CD4-positive, alpha-beta T cell (primary cell): ENCODE measurements at regions not wholly inside any gene's neighbourhood (a gene's known extent, or its start where the extent isn't known, plus 50 kb on each side); places are given as distances from the start of the nearest gene placed in this dataset.

Experiments
- ATAC-seq: fragments of 200-7000 bp; cut with Tn5 transposase; one replicate; pipeline ENCODE4 v1.10.0; 2022; ENCODE audit warnings: mild to moderate bottlenecking; ENCODE audit not compliant: poor library complexity
- CTCF ChIA-PET: fragments of 350-600 bp; sonication (Branson Sonifier 250); formaldehyde crosslinking; loops from one replicate; lab custom pipeline; 2021; ENCODE audit warnings: antibody characterized with exemption, inconsistent platforms; lab: Charles Lee
- POLR2A ChIA-PET: fragments of 350-600 bp; sonication (Branson Sonifier 250); formaldehyde crosslinking; loops from one replicate; lab custom pipeline; 2021; ENCODE audit warnings: antibody characterized with exemption, inconsistent platforms; lab: Charles Lee
- DNase-seq, 14 experiments: peaks; one replicate each; pipeline ENCODE4 v3.0.0-alpha.2; 2013 to 2020; ENCODE audit warnings: mixed read lengths in 2 of 14
- H3K27ac ChIP-seq, 2 donors: one replicate each; pipeline versions ENCODE4 v1.5.1 to v1.7.0; 2013; ENCODE audit warnings: low read length in 2 of 2, low read depth in 1 of 2, mild to moderate bottlenecking in 1 of 2
- H3K27me3 ChIP-seq, 2 experiments: 1 replicate in 1 of 2; 2 replicates in 1 of 2; pipeline versions ENCODE4 v1.6.1 to v1.7.0; 2013; ENCODE audit warnings: low read length in 2 of 2, control low read depth in 1 of 2, mild to moderate bottlenecking in 1 of 2, moderate library complexity in 1 of 2; ENCODE audit not compliant: insufficient read depth in 2 of 2, control insufficient read depth in 1 of 2
- H3K36me3 ChIP-seq: one replicate; pipeline ENCODE4 v1.6.1; 2013; ENCODE audit warnings: low read length, control low read depth; ENCODE audit not compliant: insufficient read depth
- H3K4me1 ChIP-seq: one replicate; pipeline ENCODE4 v1.6.1; 2013; ENCODE audit warnings: low read length, control low read depth; ENCODE audit not compliant: insufficient read depth
- H3K4me3 ChIP-seq: one replicate; pipeline ENCODE4 v1.5.1; 2013; ENCODE audit warnings: mild to moderate bottlenecking, low read length, moderate library complexity
- H3K9me3 ChIP-seq, 2 experiments: 1 replicate in 1 of 2; 2 replicates in 1 of 2; pipeline versions ENCODE4 v1.6.1 to v1.7.0; 2013; ENCODE audit warnings: low read length in 2 of 2, mild to moderate bottlenecking in 2 of 2, control low read depth in 1 of 2, moderate library complexity in 1 of 2; ENCODE audit not compliant: control insufficient read depth in 1 of 2, insufficient read depth in 1 of 2
- H3K27ac Mint-ChIP-seq: one replicate; pipeline ENCODE4 v1.8.0; 2020; ENCODE audit warnings: mixed read lengths
- H3K27me3 Mint-ChIP-seq: one replicate; pipeline ENCODE4 v1.8.0; 2021; ENCODE audit warnings: mixed read lengths
- H3K36me3 Mint-ChIP-seq: one replicate; pipeline ENCODE4 v1.8.0; 2021; ENCODE audit warnings: low read depth, mixed read lengths
- H3K4me1 Mint-ChIP-seq: one replicate; pipeline ENCODE4 v1.8.0; 2021; ENCODE audit warnings: low read depth, mixed read lengths
- H3K4me3 Mint-ChIP-seq: one replicate; pipeline ENCODE4 v1.8.0; 2020; ENCODE audit warnings: mild to moderate bottlenecking, mixed read lengths
- H3K9me3 Mint-ChIP-seq: one replicate; pipeline ENCODE4 v1.8.0; 2020; ENCODE audit warnings: mixed read lengths
- CTCF ChIP-seq: fragments of 200-600 bp; IDR thresholded peaks from one replicate; pipeline ENCODE4 v1.8.0; 2022; ENCODE audit warnings: antibody characterized with exemption, mild to moderate bottlenecking
- intact Hi-C, 2 experiments: fragments of 100-400 bp; cut with DNase I in 1 of 2; cut with micrococcal nuclease in 1 of 2; formaldehyde crosslinking; loops; one replicate each; pipeline versions ENCODE4 v1.15.1 to v1.9.0; 2023 to 2025; cut with DNase I, micrococcal nuclease

DNA sequence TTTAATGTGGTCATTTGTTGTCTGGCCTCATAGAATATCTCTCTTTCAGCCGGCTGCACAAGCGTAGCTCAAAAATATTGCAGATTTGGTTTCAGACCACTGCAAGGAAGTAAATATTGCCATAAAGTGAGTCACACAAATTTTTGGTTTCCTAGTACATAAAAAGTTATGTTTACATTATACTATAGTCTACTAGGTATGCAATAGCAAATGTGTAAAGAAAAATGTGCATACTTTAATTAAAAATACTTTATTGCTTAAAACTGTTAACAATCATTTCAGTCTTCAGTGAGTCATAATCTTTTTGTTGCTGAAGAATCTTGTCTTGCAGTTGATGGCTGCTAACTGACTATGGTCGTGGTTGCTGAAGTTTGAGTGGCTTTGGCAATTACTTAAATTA, 425.1 kb upstream of the ROBO1 start:
- Mint-ChIP-seq H3K4me3 (no peak overlapping the region), H3K27me3 (no peaks in the 10 kb centered on the region), H3K36me3 (no peaks in the 10 kb centered on the region), H3K9me3 (peaks cover 5% of the 10 kb centered on the region), H3K27ac (no peak overlapping the region), H3K4me1 (no peaks in the 10 kb centered on the region)
- DNase-seq (no peak), ATAC-seq (no peak)
- intact Hi-C loops, result no loop called here
- no peak overlapping the region for H3K27ac ChIP-seq
- H3K27me3 ChIP-seq, result no peaks in the 10 kb centered on the region
- no peaks in the 10 kb centered on the region for H3K36me3 ChIP-seq
- no peaks in the 10 kb centered on the region for H3K4me1 ChIP-seq
- POLR2A ChIA-PET, result no interaction called here
- H3K9me3 ChIP-seq, result peaks cover 0 to 5% of the 10 kb centered on the region in 2 experiments
- TF ChIP-seq CTCF, result no peak
- H3K4me3 ChIP-seq, result no peak overlapping the region
- CTCF ChIA-PET, result no interaction called here

DNA sequence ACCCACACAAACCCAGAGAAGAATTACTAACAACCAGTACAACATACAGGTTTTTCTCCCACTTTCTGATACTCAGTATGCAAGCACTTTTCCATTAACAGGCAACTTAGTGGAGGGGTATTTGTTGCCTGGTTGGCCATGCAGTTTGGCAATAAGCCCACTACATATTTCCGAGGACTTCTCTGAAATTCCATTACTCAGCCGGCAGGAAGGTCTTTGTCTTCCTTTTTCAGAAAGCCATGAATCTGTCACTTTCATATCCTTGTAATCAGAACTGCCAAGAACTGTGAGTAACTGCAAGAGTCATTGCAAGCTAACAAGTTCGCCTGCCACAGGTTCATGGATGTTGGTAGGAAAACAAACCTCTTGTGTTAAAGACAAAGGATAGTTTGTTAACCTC, 422.3 kb upstream of the ROBO1 start:
- Histone ChIP-seq H3K4me1 (no peaks in the 10 kb centered on the region), H3K27me3 (no peaks in the 10 kb centered on the region), H3K36me3 (no peaks in the 10 kb centered on the region), H3K9me3 (peaks cover 0 to 5% of the 10 kb centered on the region in 2 experiments), H3K27ac (no peak overlapping the region), H3K4me3 (no peak overlapping the region)
- no peak for TF ChIP-seq CTCF
- ChIA-PET CTCF (no interaction called here), POLR2A (no interaction called here)
- Mint-ChIP-seq H3K27ac (no peak overlapping the region), H3K27me3 (no peaks in the 10 kb centered on the region), H3K9me3 (peaks cover 4% of the 10 kb centered on the region), H3K4me3 (no peak overlapping the region), H3K36me3 (no peaks in the 10 kb centered on the region), H3K4me1 (no peaks in the 10 kb centered on the region)
- DNase-seq, result no peak
- ATAC-seq, result no peak
- intact Hi-C loops, result no loop called here

- intact Hi-C loops, result no loop called here
- H3K4me1 Mint-ChIP-seq, result no peaks in the 10 kb centered on the region
- H3K9me3 Mint-ChIP-seq, result peaks cover 7% of the 10 kb centered on the region
- Histone ChIP-seq H3K4me1 (no peaks in the 10 kb centered on the region), H3K36me3 (no peaks in the 10 kb centered on the region), H3K27ac (no peak overlapping the region), H3K9me3 (no peaks in the 10 kb centered on the region), H3K27me3 (no peaks in the 10 kb centered on the region), H3K4me3 (no peak overlapping the region)
- ATAC-seq (no peak), DNase-seq (no peak)
- H3K36me3 Mint-ChIP-seq, result no peaks in the 10 kb centered on the region
- ChIA-PET POLR2A (no interaction called here), CTCF (no interaction called here)
- H3K4me3 Mint-ChIP-seq, result no peak overlapping the region
- no peak overlapping the region for H3K27ac Mint-ChIP-seq
- no peaks in the 10 kb centered on the region for H3K27me3 Mint-ChIP-seq
- TF ChIP-seq CTCF, result no peak
These were observed 420.2 kb upstream of the ROBO1 start for GRCh38 chr3:80187981-80188380.
